GM21717 (cell line): ENCODE measurements at regions not wholly inside any gene's neighbourhood (a gene's known extent, or its start where the extent isn't known, plus 50 kb on each side); places are given as distances from the start of the nearest gene placed in this dataset.

ENCODE experiments used
- ATAC-seq: cut with Tn5 transposase; IDR thresholded peaks from one replicate; pipeline ENCODE4 v1.9.1; 2021; ENCODE audit warnings: mild to moderate bottlenecking, moderate library complexity; ENCODE audit not compliant: unreplicated experiment

GRCh38 chr4:123913598-123913997, 517.0 kb downstream of the SPRY1 start:
- no peak for ATAC-seq

- ATAC-seq = no peak
These were observed 520.2 kb downstream of the SPRY1 start for GRCh38 chr4:123916821-123917220.

GRCh38 chr4:123919576-123920098, 523.0 kb downstream of the SPRY1 start:
- ATAC-seq = no peak

GRCh38 chr4:123921339-123921738, 524.7 kb downstream of the SPRY1 start:
- no peak for ATAC-seq

- no peak for ATAC-seq
These were observed 526.3 kb downstream of the SPRY1 start for GRCh38 chr4:123922847-123923246.

GRCh38 chr4:123924536-123924935, 527.9 kb downstream of the SPRY1 start:
- no peak for ATAC-seq

GRCh38 chr4:123929565-123929964, 533.0 kb downstream of the SPRY1 start:
- no peak for ATAC-seq

GRCh38 chr4:123930996-123931395, 534.4 kb downstream of the SPRY1 start:
- no peak for ATAC-seq

GRCh38 chr4:123934096-123934495, 537.5 kb downstream of the SPRY1 start:
- ATAC-seq = no peak

GRCh38 chr4:123936621-123937043, 540.0 kb downstream of the SPRY1 start:
- no peak for ATAC-seq

GRCh38 chr4:123937581-123937980, 541.0 kb downstream of the SPRY1 start:
- ATAC-seq = no peak

GRCh38 chr4:123939621-123940020, 543.0 kb downstream of the SPRY1 start:
- ATAC-seq = no peak

- no peak for ATAC-seq
These were observed 544.0 kb downstream of the SPRY1 start for GRCh38 chr4:123940604-123941003.

- ATAC-seq = no peak
These were observed 544.7 kb downstream of the SPRY1 start for GRCh38 chr4:123941306-123941705.

- no peak for ATAC-seq
These were observed 547.4 kb downstream of the SPRY1 start for GRCh38 chr4:123943976-123944375.

- ATAC-seq = no peak
These were observed 548.7 kb downstream of the SPRY1 start for GRCh38 chr4:123945301-123945700.

GRCh38 chr4:123950530-123950929, 553.9 kb downstream of the SPRY1 start:
- no peak for ATAC-seq

- ATAC-seq = no peak
These were observed 556.1 kb downstream of the SPRY1 start for GRCh38 chr4:123952530-123953274.

GRCh38 chr4:123953566-123953965, 557.0 kb downstream of the SPRY1 start:
- ATAC-seq = no peak

GRCh38 chr4:123954220-123954619, 557.6 kb downstream of the SPRY1 start:
- ATAC-seq = no peak

GRCh38 chr4:123955167-123955800, 558.7 kb downstream of the SPRY1 start:
- no peak for ATAC-seq

GRCh38 chr4:123956204-123956603, 559.6 kb downstream of the SPRY1 start:
- ATAC-seq = no peak
